BE2C (cell line): ENCODE measurements at regions not wholly inside any gene's neighbourhood (a gene's known extent, or its start where the extent isn't known, plus 50 kb on each side); places are given as distances from the start of the nearest gene placed in this dataset.

Source experiments
- DNase-seq: peaks from one replicate; pipeline ENCODE4 v3.0.0-alpha.2; 2020
- H3K27me3 ChIP-seq: fragments of 250-450 bp; sonication (Bioruptor Pico); 2 replicates; pipeline ENCODE4 v1.5.1; 2020; ENCODE audit warnings: mild to moderate bottlenecking
- H3K36me3 ChIP-seq: fragments of 250-450 bp; sonication (Bioruptor Pico); 2 replicates; pipeline ENCODE4 v1.5.1; 2020; ENCODE audit warnings: mild to moderate bottlenecking
- H3K4me1 ChIP-seq: fragments of 250-450 bp; sonication (Bioruptor Pico); 2 replicates; pipeline ENCODE4 v1.5.1; 2020
- H3K4me3 ChIP-seq: 2 replicates; pipeline ENCODE4 v1.5.1; 2011; ENCODE audit warnings: low read depth, low read length
- H3K9me3 ChIP-seq: fragments of 250-450 bp; sonication (Bioruptor Pico); 2 replicates; pipeline ENCODE4 v1.5.1; 2020
- CTCF ChIP-seq: IDR thresholded peaks from 2 replicates; pipeline ENCODE4 v1.5.1; 2012; ENCODE audit warnings: mild to moderate bottlenecking, low read depth, low read length

- no peak for TF ChIP-seq CTCF
- Histone ChIP-seq H3K9me3 (no peaks in the 10 kb centered on the region), H3K4me3 (no peak overlapping the region), H3K27me3 (no peaks in the 10 kb centered on the region), H3K4me1 (no peaks in the 10 kb centered on the region), H3K36me3 (no peaks in the 10 kb centered on the region)
- DNase-seq = no peak
Observed at GRCh38 chr2:234193977-234194563, 143.6 kb downstream of the SPP2 start.

GRCh38 chr2:234191819-234192407, 141.4 kb downstream of the SPP2 start:
- Histone ChIP-seq H3K9me3 (no peaks in the 10 kb centered on the region), H3K36me3 (no peaks in the 10 kb centered on the region), H3K4me3 (no peak overlapping the region), H3K27me3 (no peaks in the 10 kb centered on the region), H3K4me1 (no peaks in the 10 kb centered on the region)
- TF ChIP-seq CTCF = 0 out of 2 replicates have a peak, but pooled peaks have one; percentile 17
- DNase-seq = peak; percentile 38

- Histone ChIP-seq H3K36me3 (no peaks in the 10 kb centered on the region), H3K27me3 (no peaks in the 10 kb centered on the region), H3K4me1 (no peaks in the 10 kb centered on the region), H3K4me3 (no peak overlapping the region), H3K9me3 (no peaks in the 10 kb centered on the region)
- no peak for DNase-seq
- TF ChIP-seq CTCF = no peak
Observed at GRCh38 chr2:234189786-234190300, 139.3 kb downstream of the SPP2 start.

GRCh38 chr2:234189230-234189629, 138.7 kb downstream of the SPP2 start:
- TF ChIP-seq CTCF = no peak
- Histone ChIP-seq H3K36me3 (no peaks in the 10 kb centered on the region), H3K27me3 (no peaks in the 10 kb centered on the region), H3K4me3 (no peak overlapping the region), H3K9me3 (no peaks in the 10 kb centered on the region), H3K4me1 (no peaks in the 10 kb centered on the region)
- DNase-seq = no peak

GRCh38 chr2:234187646-234188174, 137.2 kb downstream of the SPP2 start:
- H3K27me3 ChIP-seq = no peaks in the 10 kb centered on the region
- no peak for TF ChIP-seq CTCF
- no peak for DNase-seq
- H3K4me1 ChIP-seq = no peaks in the 10 kb centered on the region
- H3K4me3 ChIP-seq = no peak overlapping the region
- no peaks in the 10 kb centered on the region for H3K9me3 ChIP-seq
- no peaks in the 10 kb centered on the region for H3K36me3 ChIP-seq

GRCh38 chr2:234181121-234181520, 130.6 kb downstream of the SPP2 start:
- H3K27me3 ChIP-seq = no peaks in the 10 kb centered on the region
- H3K4me3 ChIP-seq = no peak overlapping the region
- no peak for DNase-seq
- H3K9me3 ChIP-seq = no peaks in the 10 kb centered on the region
- H3K36me3 ChIP-seq = no peaks in the 10 kb centered on the region
- TF ChIP-seq CTCF = no peak
- no peaks in the 10 kb centered on the region; the same call in 1 of the 2 replicates for H3K4me1 ChIP-seq
